HEK293 (cell line): ENCODE measurements at regions not wholly inside any gene's neighbourhood (a gene's known extent, or its start where the extent isn't known, plus 50 kb on each side); places are given as distances from the start of the nearest gene placed in this dataset.

Experiments
- KLF7 ChIP-seq: fragments of 450-650 bp; formaldehyde crosslinking; IDR thresholded peaks from 2 replicates; pipeline ENCODE4 v1.5.1; 2016; ENCODE audit warnings: missing biosample characterization, missing genetic modification characterization, borderline replicate concordance
- PRDM10 ChIP-seq: fragments of 450-650 bp; formaldehyde crosslinking; IDR thresholded peaks from 2 replicates; pipeline ENCODE4 v1.5.1; 2016; ENCODE audit warnings: missing biosample characterization, missing genetic modification characterization
- SP2 ChIP-seq: fragments of 450-650 bp; formaldehyde crosslinking; IDR thresholded peaks from 2 replicates; pipeline ENCODE4 v1.5.1; 2016; ENCODE audit warnings: missing biosample characterization, missing genetic modification characterization
- TSHZ1 ChIP-seq: fragments of 450-650 bp; formaldehyde crosslinking; IDR thresholded peaks from 2 replicates; pipeline ENCODE4 v1.5.1; 2016; ENCODE audit warnings: missing biosample characterization, missing genetic modification characterization, borderline replicate concordance
- ZBTB10 ChIP-seq: fragments of 450-650 bp; formaldehyde crosslinking; IDR thresholded peaks from 2 replicates; pipeline ENCODE4 v1.5.1; 2016; ENCODE audit warnings: missing biosample characterization, missing genetic modification characterization
- ZBTB21 ChIP-seq: fragments of 450-650 bp; formaldehyde crosslinking; IDR thresholded peaks from 2 replicates; pipeline ENCODE4 v1.5.1; 2017; ENCODE audit warnings: missing biosample characterization, missing genetic modification characterization
- ZBTB49 ChIP-seq: fragments of 450-650 bp; formaldehyde crosslinking; IDR thresholded peaks from 2 replicates; pipeline ENCODE4 v1.5.1; 2016; ENCODE audit warnings: missing biosample characterization, missing genetic modification characterization, low read depth
- ZNF19 ChIP-seq: fragments of 450-650 bp; formaldehyde crosslinking; IDR thresholded peaks from 2 replicates; pipeline ENCODE4; 2016; ENCODE audit warnings: missing biosample characterization, missing genetic modification characterization, low read depth
- ZNF221 ChIP-seq: fragments of 450-650 bp; formaldehyde crosslinking; IDR thresholded peaks from 2 replicates; pipeline ENCODE4 v1.5.1; 2017; ENCODE audit warnings: missing biosample characterization, missing genetic modification characterization, borderline replicate concordance
- ZNF292 ChIP-seq: fragments of 450-650 bp; formaldehyde crosslinking; IDR thresholded peaks from 2 replicates; pipeline ENCODE4 v1.5.1; 2016; ENCODE audit warnings: low read depth, missing biosample characterization, missing genetic modification characterization, borderline replicate concordance
- ZNF510 ChIP-seq: fragments of 450-650 bp; formaldehyde crosslinking; IDR thresholded peaks from 2 replicates; pipeline ENCODE4 v1.5.1; 2018; ENCODE audit warnings: mild to moderate bottlenecking, missing genetic modification characterization, missing biosample characterization; ENCODE audit not compliant: insufficient replicate concordance
- TF ChIP-seq, protein P1 (sequence below): fragments of 450-650 bp; formaldehyde crosslinking; IDR thresholded peaks from 2 replicates; pipeline ENCODE4 v1.5.1; 2016; ENCODE audit warnings: missing biosample characterization, missing genetic modification characterization
- TF ChIP-seq, protein P2 (sequence below): fragments of 450-650 bp; formaldehyde crosslinking; conservative IDR thresholded peaks from 2 replicates; pipeline ENCODE4 v1.5.1; 2016; ENCODE audit warnings: low read depth, missing biosample characterization, missing genetic modification characterization
- TF ChIP-seq, protein P3 (sequence below): fragments of 450-650 bp; formaldehyde crosslinking; IDR thresholded peaks from 2 replicates; pipeline ENCODE4 v1.5.1; 2016; ENCODE audit warnings: missing biosample characterization, missing genetic modification characterization

DNA sequence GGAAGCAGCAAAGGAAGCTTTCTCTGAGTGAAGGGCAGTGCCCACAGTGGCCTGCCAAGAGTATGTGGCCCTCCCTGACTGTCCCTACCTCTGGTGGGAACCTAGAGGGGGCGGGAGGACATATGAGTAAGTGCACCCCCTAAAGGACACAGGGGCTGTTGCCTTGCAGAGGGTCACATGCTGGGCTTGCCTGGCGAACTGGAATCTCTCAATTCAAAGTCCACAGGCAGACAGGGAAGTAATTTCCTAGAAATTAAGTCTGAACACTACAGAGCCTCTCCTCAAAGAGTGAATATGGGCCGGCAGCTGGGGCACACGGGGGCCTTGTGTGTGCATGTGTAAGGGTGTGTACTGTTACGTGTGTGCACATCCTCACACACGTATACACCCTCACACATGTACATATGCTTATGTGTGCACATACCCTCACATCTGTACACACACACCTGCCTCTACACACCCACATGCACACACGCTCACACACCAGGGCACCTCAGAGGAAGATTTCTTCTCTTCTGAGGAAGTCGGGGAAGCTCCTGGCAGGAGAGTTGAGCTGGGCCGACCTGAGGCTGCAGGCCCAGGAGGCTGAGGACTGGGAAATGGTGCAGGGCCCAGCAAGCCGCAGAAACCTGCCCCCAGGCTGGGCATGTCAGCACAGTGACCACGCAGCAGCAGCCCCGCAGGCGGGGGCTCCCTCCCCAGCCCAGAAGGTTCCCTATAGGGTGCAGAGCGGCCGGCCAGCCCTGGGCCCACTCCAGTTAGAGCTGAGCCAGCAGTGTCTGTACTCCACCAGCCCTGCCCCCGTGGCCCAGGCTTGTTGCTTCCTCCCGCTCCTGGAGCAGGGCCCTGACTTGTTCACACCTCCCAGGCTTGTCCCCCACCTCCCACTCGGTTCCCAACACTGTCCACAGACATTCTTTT is 77.4 kb upstream of the TAF1B start:
- TF ChIP-seq TSHZ1 (no peak), ZNF19 (tag by site-specific recombination) (no peak), SP2 (tag by site-specific recombination) (no peak), ZBTB10 (no peak), KLF7 (tag by site-specific recombination) (no peak), ZNF221 (tag by site-specific recombination) (no peak), PRDM10 (no peak), ZNF510 (tag by site-specific recombination) (no peak), ZNF292 (tag by site-specific recombination) (no peak), ZBTB49 (tag by site-specific recombination) (no peak), ZBTB21 (tag by site-specific recombination) (no peak)
- TF ChIP-seq, protein P1, sequence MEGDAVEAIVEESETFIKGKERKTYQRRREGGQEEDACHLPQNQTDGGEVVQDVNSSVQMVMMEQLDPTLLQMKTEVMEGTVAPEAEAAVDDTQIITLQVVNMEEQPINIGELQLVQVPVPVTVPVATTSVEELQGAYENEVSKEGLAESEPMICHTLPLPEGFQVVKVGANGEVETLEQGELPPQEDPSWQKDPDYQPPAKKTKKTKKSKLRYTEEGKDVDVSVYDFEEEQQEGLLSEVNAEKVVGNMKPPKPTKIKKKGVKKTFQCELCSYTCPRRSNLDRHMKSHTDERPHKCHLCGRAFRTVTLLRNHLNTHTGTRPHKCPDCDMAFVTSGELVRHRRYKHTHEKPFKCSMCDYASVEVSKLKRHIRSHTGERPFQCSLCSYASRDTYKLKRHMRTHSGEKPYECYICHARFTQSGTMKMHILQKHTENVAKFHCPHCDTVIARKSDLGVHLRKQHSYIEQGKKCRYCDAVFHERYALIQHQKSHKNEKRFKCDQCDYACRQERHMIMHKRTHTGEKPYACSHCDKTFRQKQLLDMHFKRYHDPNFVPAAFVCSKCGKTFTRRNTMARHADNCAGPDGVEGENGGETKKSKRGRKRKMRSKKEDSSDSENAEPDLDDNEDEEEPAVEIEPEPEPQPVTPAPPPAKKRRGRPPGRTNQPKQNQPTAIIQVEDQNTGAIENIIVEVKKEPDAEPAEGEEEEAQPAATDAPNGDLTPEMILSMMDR, result no peak
- TF ChIP-seq, protein P2, sequence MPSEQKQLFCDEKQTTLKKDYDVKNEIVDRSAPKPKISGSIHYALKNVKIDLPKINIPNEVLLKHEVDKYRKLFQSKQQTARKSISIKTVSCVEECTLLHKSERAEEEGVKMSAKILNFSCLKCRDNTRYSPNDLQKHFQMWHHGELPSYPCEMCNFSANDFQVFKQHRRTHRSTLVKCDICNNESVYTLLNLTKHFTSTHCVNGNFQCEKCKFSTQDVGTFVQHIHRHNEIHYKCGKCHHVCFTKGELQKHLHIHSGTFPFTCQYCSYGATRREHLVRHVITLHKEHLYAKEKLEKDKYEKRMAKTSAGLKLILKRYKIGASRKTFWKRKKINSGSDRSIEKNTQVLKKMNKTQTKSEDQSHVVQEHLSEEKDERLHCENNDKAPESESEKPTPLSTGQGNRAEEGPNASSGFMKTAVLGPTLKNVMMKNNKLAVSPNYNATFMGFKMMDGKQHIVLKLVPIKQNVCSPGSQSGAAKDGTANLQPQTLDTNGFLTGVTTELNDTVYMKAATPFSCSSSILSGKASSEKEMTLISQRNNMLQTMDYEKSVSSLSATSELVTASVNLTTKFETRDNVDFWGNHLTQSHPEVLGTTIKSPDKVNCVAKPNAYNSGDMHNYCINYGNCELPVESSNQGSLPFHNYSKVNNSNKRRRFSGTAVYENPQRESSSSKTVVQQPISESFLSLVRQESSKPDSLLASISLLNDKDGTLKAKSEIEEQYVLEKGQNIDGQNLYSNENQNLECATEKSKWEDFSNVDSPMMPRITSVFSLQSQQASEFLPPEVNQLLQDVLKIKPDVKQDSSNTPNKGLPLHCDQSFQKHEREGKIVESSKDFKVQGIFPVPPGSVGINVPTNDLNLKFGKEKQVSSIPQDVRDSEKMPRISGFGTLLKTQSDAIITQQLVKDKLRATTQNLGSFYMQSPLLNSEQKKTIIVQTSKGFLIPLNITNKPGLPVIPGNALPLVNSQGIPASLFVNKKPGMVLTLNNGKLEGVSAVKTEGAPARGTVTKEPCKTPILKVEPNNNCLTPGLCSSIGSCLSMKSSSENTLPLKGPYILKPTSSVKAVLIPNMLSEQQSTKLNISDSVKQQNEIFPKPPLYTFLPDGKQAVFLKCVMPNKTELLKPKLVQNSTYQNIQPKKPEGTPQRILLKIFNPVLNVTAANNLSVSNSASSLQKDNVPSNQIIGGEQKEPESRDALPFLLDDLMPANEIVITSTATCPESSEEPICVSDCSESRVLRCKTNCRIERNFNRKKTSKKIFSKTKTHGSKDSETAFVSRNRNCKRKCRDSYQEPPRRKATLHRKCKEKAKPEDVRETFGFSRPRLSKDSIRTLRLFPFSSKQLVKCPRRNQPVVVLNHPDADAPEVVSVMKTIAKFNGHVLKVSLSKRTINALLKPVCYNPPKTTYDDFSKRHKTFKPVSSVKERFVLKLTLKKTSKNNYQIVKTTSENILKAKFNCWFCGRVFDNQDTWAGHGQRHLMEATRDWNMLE (tag by site-specific recombination), result no peak
- TF ChIP-seq, protein P3, sequence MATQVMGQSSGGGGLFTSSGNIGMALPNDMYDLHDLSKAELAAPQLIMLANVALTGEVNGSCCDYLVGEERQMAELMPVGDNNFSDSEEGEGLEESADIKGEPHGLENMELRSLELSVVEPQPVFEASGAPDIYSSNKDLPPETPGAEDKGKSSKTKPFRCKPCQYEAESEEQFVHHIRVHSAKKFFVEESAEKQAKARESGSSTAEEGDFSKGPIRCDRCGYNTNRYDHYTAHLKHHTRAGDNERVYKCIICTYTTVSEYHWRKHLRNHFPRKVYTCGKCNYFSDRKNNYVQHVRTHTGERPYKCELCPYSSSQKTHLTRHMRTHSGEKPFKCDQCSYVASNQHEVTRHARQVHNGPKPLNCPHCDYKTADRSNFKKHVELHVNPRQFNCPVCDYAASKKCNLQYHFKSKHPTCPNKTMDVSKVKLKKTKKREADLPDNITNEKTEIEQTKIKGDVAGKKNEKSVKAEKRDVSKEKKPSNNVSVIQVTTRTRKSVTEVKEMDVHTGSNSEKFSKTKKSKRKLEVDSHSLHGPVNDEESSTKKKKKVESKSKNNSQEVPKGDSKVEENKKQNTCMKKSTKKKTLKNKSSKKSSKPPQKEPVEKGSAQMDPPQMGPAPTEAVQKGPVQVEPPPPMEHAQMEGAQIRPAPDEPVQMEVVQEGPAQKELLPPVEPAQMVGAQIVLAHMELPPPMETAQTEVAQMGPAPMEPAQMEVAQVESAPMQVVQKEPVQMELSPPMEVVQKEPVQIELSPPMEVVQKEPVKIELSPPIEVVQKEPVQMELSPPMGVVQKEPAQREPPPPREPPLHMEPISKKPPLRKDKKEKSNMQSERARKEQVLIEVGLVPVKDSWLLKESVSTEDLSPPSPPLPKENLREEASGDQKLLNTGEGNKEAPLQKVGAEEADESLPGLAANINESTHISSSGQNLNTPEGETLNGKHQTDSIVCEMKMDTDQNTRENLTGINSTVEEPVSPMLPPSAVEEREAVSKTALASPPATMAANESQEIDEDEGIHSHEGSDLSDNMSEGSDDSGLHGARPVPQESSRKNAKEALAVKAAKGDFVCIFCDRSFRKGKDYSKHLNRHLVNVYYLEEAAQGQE (tag by site-specific recombination), result no peak
